HepG2 (cell line): ENCODE measurements at regions not wholly inside any gene's neighbourhood (a gene's known extent, or its start where the extent isn't known, plus 50 kb on each side); places are given as distances from the start of the nearest gene placed in this dataset.
A peak's percentile ranks its signal among the peaks of the same experiment; 100 is the strongest.

Experiments
- ATAC-seq: fragments of 200-7000 bp; cut with Tn5 transposase; 3 replicates; pipeline ENCODE4 v1.9.1; 2020; ENCODE audit warnings: mild to moderate bottlenecking, moderate library complexity
- BruUV-seq: library from RNA; stranded (reverse); fragments of 400-500 nt; replicated peaks from 2 replicates; lab custom pipeline; 2021; lab: Mats Ljungman, UMichigan
- CTCF ChIA-PET: fragments of 300-600 bp; formaldehyde crosslinking; extraction: SDS; loops from one replicate; lab custom pipeline; 2021; ENCODE audit warnings: low total read pairs, inconsistent platforms, low intra/inter-chr PET ratio; lab: Yijun Ruan, JAX
- POLR2A ChIA-PET: fragments of 350-600 bp; sonication (Branson Sonifier 250); formaldehyde crosslinking; loops from one replicate; lab custom pipeline; 2020; ENCODE audit warnings: antibody characterized with exemption, inconsistent platforms; lab: Yijun Ruan, JAX
- DNase-seq: peaks from one replicate; pipeline ENCODE4 v3.0.0-alpha.2; 2015; ENCODE audit warnings: low spot score
- FAIRE-seq: peaks from 3 replicates; lab custom pipeline; 2011; peaks lifted over from hg19 to GRCh38; lab: Jason Lieb, UNC
- H2AFZ ChIP-seq: one replicate; pipeline ENCODE4 v1.6.1; 2011; ENCODE audit warnings: low read length, inconsistent platforms
- H3K27ac ChIP-seq: fragments of 300-600 bp; 3 replicates; pipeline ENCODE4 v1.8.0; 2011; ENCODE audit warnings: mixed run types, mild to moderate bottlenecking, mixed read lengths, low read length, inconsistent platforms; ENCODE audit not compliant: insufficient read depth; ENCODE audit errors: extremely low read length
- H3K27me3 ChIP-seq, 2 experiments: fragments of 200-600 bp in 1 of 2; 2 replicates in 1 of 2; 3 replicates in 1 of 2; pipeline versions ENCODE4 v1.6.0 to v1.8.0; 2011; ENCODE audit warnings: low read length in 2 of 2, mild to moderate bottlenecking in 2 of 2, moderate library complexity in 2 of 2, inconsistent platforms in 1 of 2; ENCODE audit not compliant: insufficient read depth in 2 of 2, control insufficient read depth in 1 of 2
- H3K36me3 ChIP-seq, 2 experiments: fragments of 200-600 bp in 1 of 2; replicated peaks in 1 of 2; 2 replicates in 1 of 2; 3 replicates in 1 of 2; pipeline versions ENCODE4 v1.5.1 to v1.8.0; 2011; ENCODE audit warnings: low read length in 2 of 2, inconsistent platforms in 1 of 2; ENCODE audit not compliant: insufficient read depth in 2 of 2, control insufficient read depth in 1 of 2
- H3K4me1 ChIP-seq: 2 replicates; pipeline ENCODE4 v1.5.1; 2012; ENCODE audit warnings: low read length, inconsistent platforms; ENCODE audit not compliant: insufficient read depth
- H3K4me2 ChIP-seq: 2 replicates; pipeline ENCODE4 v1.6.0; 2011; ENCODE audit warnings: low read depth, low read length, inconsistent platforms
- H3K4me3 ChIP-seq, 3 experiments: fragments of 200-600 bp in 1 of 3; sonication (generic), shearing (Covaris generic) in 1 of 3; replicated peaks in 1 of 3; 2 replicates each; pipeline ENCODE4 v1.5.1; 2011 to 2016; ENCODE audit warnings: low read length in 3 of 3, inconsistent platforms in 2 of 3, low read depth in 2 of 3, mild to moderate bottlenecking in 2 of 3, control low read depth in 1 of 3, mixed read lengths in 1 of 3; ENCODE audit not compliant: insufficient read depth in 1 of 3
- H3K79me2 ChIP-seq: one replicate; pipeline ENCODE4 v1.6.1; 2011; ENCODE audit warnings: low read length, inconsistent platforms; ENCODE audit not compliant: insufficient read depth
- H3K9ac ChIP-seq: 2 replicates; pipeline ENCODE4 v1.6.0; 2011; ENCODE audit warnings: mild to moderate bottlenecking, low read depth, low read length, inconsistent platforms; ENCODE audit not compliant: insufficient read depth
- H3K9me3 ChIP-seq: 2 replicates; pipeline ENCODE4 v1.5.1; 2012; ENCODE audit warnings: mild to moderate bottlenecking, low read length
- H4K20me1 ChIP-seq: 2 replicates; pipeline ENCODE4 v1.6.0; 2011; ENCODE audit warnings: inconsistent platforms, mild to moderate bottlenecking, low read length, moderate library complexity; ENCODE audit not compliant: insufficient read depth
- FOXC1 ChIP-seq: sonication (generic); formaldehyde crosslinking; IDR thresholded peaks from 2 replicates; pipeline ENCODE4 v1.8.0; 2022; ENCODE audit warnings: mild to moderate bottlenecking, missing genetic modification reagents, borderline replicate concordance
- HNF4A ChIP-seq: sonication (generic); formaldehyde crosslinking; IDR thresholded peaks from 2 replicates; pipeline ENCODE4 v1.4.0; 2020; ENCODE audit warnings: missing genetic modification reagents
- MTA3 ChIP-seq: sonication (generic); formaldehyde crosslinking; IDR thresholded peaks from 2 replicates; pipeline ENCODE4 v1.4.0; 2020; ENCODE audit warnings: missing genetic modification reagents
- ZNF619 ChIP-seq: sonication (generic); formaldehyde crosslinking; IDR thresholded peaks from 2 replicates; pipeline ENCODE4 v1.4.0; 2020; ENCODE audit warnings: mild to moderate bottlenecking, missing genetic modification reagents
- ZNF891 ChIP-seq: sonication (generic); formaldehyde crosslinking; IDR thresholded peaks from 2 replicates; pipeline ENCODE4 v1.5.0; 2020; ENCODE audit warnings: mild to moderate bottlenecking, missing genetic modification reagents
- WGBS: methylation state at CpG from one replicate; pipeline ENCODE4 v1.1.6; 2017; ENCODE audit warnings: low lambda C conversion rate; 5-methylcytosine and 5-hydroxymethylcytosine counted together
- in situ Hi-C: cut with HindIII; loops from 2 replicates; pipeline ENCODE4 v1.10.0; 2017; ENCODE audit warnings: low pct_unique_long_range_greater_than_20kb; ENCODE audit not compliant: extremely low pct_ligation_motif_present
- intact Hi-C: fragments of 100-400 bp; cut with micrococcal nuclease; formaldehyde crosslinking; loops from one replicate; pipeline ENCODE4 v1.10.0; 2022; ENCODE audit not compliant: unreplicated experiment

GRCh38 chr9:107067739-107068416 lies 204.9 kb downstream of the ZNF462 start:
- 0% methylated on average over 6 of the region's 6 CpGs for WGBS
- Histone ChIP-seq H3K4me1 (peaks cover 9% of the 10 kb centered on the region; the same call in 1 of the 2 replicates), H3K27me3 (no peaks in the 10 kb centered on the region), H3K4me3 (no peak overlapping the region), H3K36me3 (no peaks in the 10 kb centered on the region), H3K27ac (no peak overlapping the region), H2AFZ (no peak overlapping the region), H3K79me2 (no peaks in the 10 kb centered on the region)
- no peak for ATAC-seq
- CTCF ChIA-PET: no interaction called here
- no peak for TF ChIP-seq ZNF891 (CRISPR knock-in tag)
- TF ChIP-seq MTA3 (CRISPR knock-in tag): no peak
- TF ChIP-seq FOXC1 (CRISPR knock-in tag): no peak
- TF ChIP-seq, all 625 proteins: peak for 0
- no peaks in the 10 kb centered on the region for H3K9me3 ChIP-seq
- DNase-seq (no peak), FAIRE-seq (no peak)
- in situ Hi-C loops: no loop called here
- no peak overlapping the region for H3K9ac ChIP-seq
- H3K4me2 ChIP-seq: no peak overlapping the region
- H4K20me1 ChIP-seq: no peaks in the 10 kb centered on the region
- BruUV-seq: no TSS peak
- POLR2A ChIA-PET: no interaction called here
- intact Hi-C loops: no loop called here

GRCh38 chr9:107068581-107068980 lies 205.6 kb downstream of the ZNF462 start:
- in situ Hi-C loops: no loop called here
- no peak for TF ChIP-seq ZNF619 (CRISPR knock-in tag)
- peak; percentile 14; the same call in 1 of the 2 replicates for TF ChIP-seq HNF4A (CRISPR knock-in tag)
- no peak overlapping the region for H3K27ac ChIP-seq
- H3K4me3 ChIP-seq: no peak overlapping the region
- no peak overlapping the region for H3K4me2 ChIP-seq
- H3K27me3 ChIP-seq: no peaks in the 10 kb centered on the region
- FAIRE-seq (no peak), DNase-seq (peak; percentile 18), ATAC-seq (peak; percentile 33; the same call in 1 of the 3 replicates)
- 31% methylated on average over 2 of the region's 2 CpGs for WGBS
- ChIA-PET POLR2A (no interaction called here), CTCF (no interaction called here)
- H3K4me1 ChIP-seq: peaks cover 9% of the 10 kb centered on the region; the same call in 1 of the 2 replicates
- no peaks in the 10 kb centered on the region for H3K9me3 ChIP-seq
- H2AFZ ChIP-seq: no peak overlapping the region
- H3K9ac ChIP-seq: no peak overlapping the region
- H3K79me2 ChIP-seq: no peaks in the 10 kb centered on the region
- intact Hi-C loops: no loop called here
- H3K36me3 ChIP-seq: no peaks in the 10 kb centered on the region
- BruUV-seq: no TSS peak
- no peaks in the 10 kb centered on the region for H4K20me1 ChIP-seq
